ENCODE measurements at regions not wholly inside any gene's neighbourhood (a gene's known extent, or its start where the extent isn't known, plus 50 kb on each side); places are given as distances from the start of the nearest gene placed in this dataset.
"Not testable (repeated sequence)": the region's sequence is repeated elsewhere in the genome, so short reads cannot be mapped to it uniquely, and the experiment has no call there.

GRCh38 chr19:20482721-20483120, 82.9 kb downstream of the ZNF737 start:
- no peak for DNase-seq

GRCh38 chr19:20481736-20482135, 83.8 kb downstream of the ZNF737 start:
- no peak for DNase-seq

GRCh38 chr19:20479483-20479882, 86.1 kb downstream of the ZNF737 start:
- no peak for DNase-seq

DNA sequence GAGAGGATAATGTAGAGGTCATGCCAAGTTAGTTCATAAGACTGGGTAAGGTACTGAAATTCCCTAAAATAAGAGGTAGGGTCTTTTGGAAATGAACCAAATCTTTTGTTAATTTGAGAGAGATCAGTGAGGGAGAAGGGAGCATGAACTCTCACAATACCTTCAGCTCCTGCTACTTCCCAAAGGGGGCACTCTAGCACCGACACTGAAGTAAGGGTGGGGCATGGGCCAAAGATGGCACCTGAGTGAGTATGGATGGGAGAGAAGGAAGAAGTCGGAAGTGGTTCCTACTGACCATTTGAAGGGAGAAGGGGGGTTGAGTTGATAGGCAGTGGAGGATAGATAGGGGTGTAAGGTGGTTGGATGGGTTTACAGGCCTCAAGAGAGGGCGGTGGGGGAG, 86.6 kb downstream of the ZNF737 start:
- no peak for DNase-seq

GRCh38 chr19:20472854-20473253, 92.7 kb downstream of the ZNF737 start:
- DNase-seq = no peak

DNA sequence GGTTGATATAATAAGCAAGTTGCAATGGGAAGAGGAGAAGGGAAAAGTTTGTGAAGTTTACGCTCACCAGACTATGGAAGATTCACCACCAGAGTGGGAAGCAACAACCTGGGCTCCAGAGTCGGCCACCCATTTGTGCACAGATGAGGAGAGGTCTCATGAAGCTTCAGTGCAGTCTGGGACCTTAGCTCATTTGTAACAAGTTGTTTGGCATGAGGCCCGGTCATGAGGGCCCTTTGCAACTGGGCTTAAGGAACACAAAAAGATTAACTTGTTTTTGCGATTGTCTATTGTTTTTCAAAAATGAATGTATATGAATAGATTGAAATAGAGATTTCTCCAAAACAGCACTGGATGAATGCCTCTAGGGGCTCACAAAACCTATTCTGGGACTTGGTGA, 94.2 kb downstream of the ZNF737 start:
- DNase-seq = no peak

- no peak for DNase-seq
Measured at GRCh38 chr19:20470345-20471135, 95.0 kb downstream of the ZNF737 start.

GRCh38 chr19:20466638-20466990, 99.0 kb downstream of the ZNF737 start:
- not testable (repeated sequence) for DNase-seq

DNA sequence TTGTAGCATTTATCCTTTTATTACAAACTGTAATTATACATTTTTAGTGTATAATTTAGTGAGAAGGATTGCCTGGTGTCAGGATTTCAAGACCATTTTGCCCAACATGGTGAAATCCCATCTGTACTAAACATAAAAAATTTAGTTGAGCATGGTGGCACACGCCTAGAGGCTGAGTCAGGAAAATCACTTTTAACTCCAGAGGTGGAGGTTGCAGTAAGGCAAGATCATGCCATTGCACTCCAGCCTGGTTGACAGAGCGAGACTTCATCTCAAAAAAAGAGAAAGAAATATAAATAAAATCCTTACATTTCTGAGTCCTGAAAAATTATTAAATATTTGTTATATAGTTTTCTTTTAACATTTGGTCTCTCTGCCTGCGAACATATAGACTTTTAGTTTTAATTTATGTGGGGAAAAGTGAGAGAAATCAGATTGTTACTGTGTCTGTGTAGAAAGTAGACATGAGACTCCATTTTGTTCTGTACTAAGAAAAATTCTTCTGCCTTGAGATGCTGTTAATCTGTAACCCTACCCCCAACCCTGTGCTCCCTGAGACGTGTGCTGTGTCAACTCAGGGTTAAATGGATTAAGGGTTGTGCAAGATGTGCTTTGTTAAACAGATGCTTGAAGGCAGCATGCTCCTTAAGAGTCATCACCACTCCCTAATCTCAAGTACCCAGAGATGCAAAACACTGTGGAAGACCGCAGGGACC, 99.5 kb downstream of the ZNF737 start:
- DNase-seq = not testable (repeated sequence)

DNA sequence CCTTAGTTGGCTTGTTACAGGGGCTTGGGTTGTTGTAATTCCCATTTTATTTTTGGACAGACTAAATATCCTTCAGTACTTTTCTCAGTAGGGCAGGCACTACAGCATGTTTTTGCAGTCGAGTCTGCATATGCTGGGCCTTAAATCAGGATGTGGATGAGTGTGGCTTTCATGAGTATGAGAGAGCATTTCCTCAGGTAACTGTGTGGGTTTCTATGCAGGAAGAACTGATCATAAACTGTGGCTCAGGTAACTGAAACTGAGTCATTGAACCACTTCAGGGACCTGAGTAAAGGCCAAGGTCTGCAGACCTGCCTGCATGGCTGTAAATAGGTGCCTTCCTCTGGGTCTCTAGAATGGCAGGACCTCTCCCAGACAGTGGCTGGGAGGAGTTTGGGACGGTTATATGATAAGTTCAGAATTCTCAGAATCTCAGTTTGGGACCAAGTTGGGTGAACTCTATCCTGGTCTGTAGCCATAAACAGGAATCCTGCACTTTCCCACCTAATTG, 112.1 kb downstream of the ZNF737 start:
- DNase-seq = no peak

DNA sequence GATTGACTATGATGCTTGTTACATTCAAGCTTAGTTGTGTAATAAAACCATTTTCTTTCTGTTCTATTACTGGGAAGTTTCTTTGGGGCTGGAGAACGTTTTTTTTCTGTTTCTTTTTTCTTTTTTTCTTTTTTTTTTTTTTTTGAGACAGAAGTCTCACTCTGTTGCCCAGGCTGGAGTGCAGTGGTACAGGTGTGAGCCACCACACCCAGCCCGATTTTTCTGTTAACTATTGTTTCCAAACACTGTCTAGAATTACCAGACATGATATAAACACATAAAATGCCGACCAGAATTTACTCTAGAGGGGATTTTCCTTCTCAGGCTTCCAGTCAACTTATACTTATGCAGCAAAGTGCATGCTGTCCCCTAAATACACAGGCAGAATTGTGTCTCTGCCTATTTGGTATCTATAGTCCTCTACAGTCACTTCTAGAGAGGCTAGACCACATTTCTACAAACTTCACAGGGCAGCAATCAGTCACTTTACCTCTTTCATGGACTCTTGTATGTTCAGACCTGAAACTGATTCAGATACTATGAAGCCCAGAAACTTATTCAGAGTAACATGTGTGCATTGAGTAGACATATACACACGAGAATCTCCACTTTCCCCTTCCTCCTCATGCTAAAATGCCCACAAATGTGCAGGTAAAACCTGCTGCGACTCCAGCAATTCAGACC, 121.2 kb downstream of the ZNF737 start:
- no peak for DNase-seq

- DNase-seq = not testable (repeated sequence)
Measured at GRCh38 chr19:20432266-20432842, 133.2 kb downstream of the ZNF737 start.

DNA sequence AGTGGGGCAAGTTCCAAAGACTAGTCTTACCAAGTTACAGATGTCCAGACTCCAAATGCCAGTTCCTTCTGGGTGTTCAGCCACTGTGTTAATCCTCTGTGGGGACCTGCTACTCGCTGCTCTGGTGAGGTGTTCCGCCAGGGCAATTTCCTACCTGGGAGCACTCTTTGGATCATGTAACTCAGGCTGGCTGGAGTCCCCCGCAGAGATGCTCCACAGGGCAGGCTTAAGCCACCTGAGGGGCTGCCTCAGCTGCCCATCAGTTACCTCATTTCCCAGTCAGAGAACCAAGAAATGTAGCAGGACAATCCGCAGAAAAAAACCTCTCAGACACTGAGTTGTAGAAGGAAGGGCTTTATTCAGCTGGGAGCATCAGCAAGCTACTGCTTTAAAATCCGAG, 133.8 kb downstream of the ZNF737 start:
- no peak for DNase-seq

GRCh38 chr19:20423381-20424197, 142.0 kb downstream of the ZNF737 start:
- DNase-seq = peak in 1 of 2 experiments; percentile 0

DNA sequence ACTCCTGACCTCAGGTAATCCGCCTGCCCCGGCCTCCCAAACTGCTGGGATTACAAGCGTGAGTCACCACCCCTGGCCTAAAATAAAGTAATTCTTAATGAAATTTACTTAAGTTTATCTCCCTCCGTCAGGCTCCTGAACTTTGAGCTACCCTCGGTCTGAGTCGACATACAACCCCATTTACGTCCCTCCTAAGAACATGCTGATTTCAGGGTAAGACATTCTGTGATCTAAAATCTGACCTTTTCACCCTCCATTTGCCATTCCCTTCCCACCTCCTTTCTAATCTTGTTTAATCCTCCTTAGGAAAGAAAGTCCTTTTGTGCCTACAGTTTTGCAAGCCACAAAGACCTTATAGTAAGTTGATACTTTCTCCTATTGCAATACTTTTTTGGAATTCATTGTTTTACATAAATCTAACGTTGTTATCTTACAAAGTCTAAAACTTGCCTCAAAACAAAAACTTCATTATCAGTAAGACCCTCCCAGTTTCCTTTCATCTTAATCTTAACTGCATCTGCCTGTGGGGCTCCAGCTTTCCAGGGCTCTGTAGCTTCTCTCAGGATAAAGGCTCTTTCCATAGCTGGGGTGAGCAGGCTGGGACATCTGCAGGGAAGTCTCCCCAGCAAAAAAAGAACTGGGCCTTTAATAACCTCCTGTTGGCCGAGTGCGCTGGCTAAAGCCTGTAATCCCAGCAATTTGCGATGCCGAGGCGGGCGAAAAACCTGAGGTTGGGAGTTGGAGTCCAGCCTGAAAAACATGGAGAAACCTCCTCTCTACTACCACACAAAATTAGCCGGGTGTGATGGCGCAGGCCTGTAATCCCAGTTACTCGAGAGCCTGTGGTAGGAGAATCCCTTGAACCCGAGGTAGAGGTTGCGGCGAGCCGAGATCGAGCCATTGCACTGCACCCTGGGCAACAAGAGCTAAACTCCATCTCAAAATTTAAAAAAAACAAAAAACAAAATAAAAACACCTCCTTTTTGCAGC, 143.1 kb downstream of the ZNF737 start:
- no peak for DNase-seq

GRCh38 chr19:20416661-20417060, 148.9 kb downstream of the ZNF737 start:
- DNase-seq = no peak

DNA sequence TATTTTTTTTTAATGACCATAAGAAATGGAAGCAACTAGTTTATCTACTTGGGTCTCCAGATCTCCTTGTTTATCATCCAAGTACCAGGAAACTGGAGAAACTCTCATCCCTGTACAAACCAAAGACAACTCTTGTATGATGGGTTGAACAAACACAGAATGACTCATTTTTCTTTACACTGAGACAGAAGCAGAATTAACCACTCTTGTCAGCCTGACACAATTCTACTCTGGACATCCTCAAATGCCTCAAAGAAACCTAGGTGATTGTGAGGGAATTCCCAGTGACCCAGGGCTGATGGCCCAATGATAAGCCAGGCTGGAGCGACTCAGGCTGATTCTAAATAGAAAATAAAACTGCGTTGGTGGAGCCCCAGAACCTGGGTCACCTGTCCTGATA, 151.5 kb downstream of the ZNF737 start:
- DNase-seq = no peak

- no peak for DNase-seq
Measured at GRCh38 chr19:20413705-20414104, 151.9 kb downstream of the ZNF737 start.

DNA sequence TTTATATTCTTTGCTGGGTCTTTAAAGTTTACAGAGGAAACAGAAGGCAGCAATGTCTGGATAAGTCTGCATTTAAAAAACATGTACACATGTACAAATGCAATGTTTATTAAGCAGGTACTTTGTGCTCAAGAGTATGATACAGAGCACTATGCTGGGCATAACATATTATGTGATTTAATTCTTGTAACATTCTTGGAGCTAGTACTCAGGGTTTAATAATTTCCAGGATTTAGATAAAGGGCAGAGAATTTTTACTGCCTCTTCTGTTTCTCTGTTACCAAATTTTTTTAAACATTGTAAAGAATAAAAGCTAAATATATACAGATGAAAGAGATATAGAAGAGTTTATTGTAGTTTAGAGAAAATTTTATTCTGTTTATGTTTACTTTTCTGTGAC, 152.7 kb downstream of the ZNF737 start:
- DNase-seq = no peak

GRCh38 chr19:20397292-20397691, 168.3 kb downstream of the ZNF737 start:
- DNase-seq = no peak

GRCh38 chr19:20388706-20389225, 176.8 kb downstream of the ZNF737 start:
- no peak for DNase-seq
